Epithelial cell of esophagus (primary cell): ENCODE measurements at regions not wholly inside any gene's neighbourhood (a gene's known extent, or its start where the extent isn't known, plus 50 kb on each side); places are given as distances from the start of the nearest gene placed in this dataset.

Source experiments
- DNase-seq: peaks from one replicate; pipeline ENCODE4 v3.0.0; 2010; ENCODE audit warnings: low read depth
- H3K4me3 ChIP-seq: 2 replicates; pipeline ENCODE4 v1.5.1; 2011; ENCODE audit warnings: mild to moderate bottlenecking, low read length, control low read depth
- CTCF ChIP-seq: IDR thresholded peaks from 2 replicates; pipeline ENCODE4 v1.5.1; 2011; ENCODE audit warnings: low read depth, mild to moderate bottlenecking, low read length, control low read depth, inconsistent platforms; ENCODE audit not compliant: insufficient read depth; ENCODE audit errors: missing control alignments

- TF ChIP-seq CTCF = no peak
Measured at GRCh38 chr10:21313691-21314090, 211.8 kb downstream of the SKIDA1 start.

GRCh38 chr10:21311426-21311825 is 214.1 kb downstream of the SKIDA1 start:
- TF ChIP-seq CTCF = no peak
- DNase-seq = no peak

More at GRCh38 chr10:21313691-21314090, 211.8 kb downstream of the SKIDA1 start:
- H3K4me3 ChIP-seq = no peak overlapping the region
- no peak for DNase-seq

GRCh38 chr10:21309427-21309826 is 216.1 kb downstream of the SKIDA1 start:
- no peak for TF ChIP-seq CTCF
- DNase-seq = no peak

More at GRCh38 chr10:21311426-21311825, 214.1 kb downstream of the SKIDA1 start:
- H3K4me3 ChIP-seq = no peak overlapping the region

GRCh38 chr10:21308946-21309345 is 216.5 kb downstream of the SKIDA1 start:
- H3K4me3 ChIP-seq = no peak overlapping the region
- DNase-seq = no peak
- TF ChIP-seq CTCF = no peak

More at GRCh38 chr10:21309427-21309826, 216.1 kb downstream of the SKIDA1 start:
- H3K4me3 ChIP-seq = no peak overlapping the region

- no peak for DNase-seq
- TF ChIP-seq CTCF = no peak
- H3K4me3 ChIP-seq = no peak overlapping the region
Measured at GRCh38 chr10:21308018-21308417, 217.5 kb downstream of the SKIDA1 start.

- no peak for DNase-seq
- no peak for TF ChIP-seq CTCF
- no peak overlapping the region for H3K4me3 ChIP-seq
Measured at GRCh38 chr10:21304608-21305007, 220.9 kb downstream of the SKIDA1 start.

- no peak for TF ChIP-seq CTCF
- H3K4me3 ChIP-seq = no peak overlapping the region
- peak; percentile 19 for DNase-seq
Measured at GRCh38 chr10:21304198-21304597, 221.3 kb downstream of the SKIDA1 start.
